Large intestine (tissue), 3 donors: ENCODE measurements at regions not wholly inside any gene's neighbourhood (a gene's known extent, or its start where the extent isn't known, plus 50 kb on each side); places are given as distances from the start of the nearest gene placed in this dataset.
"Not testable (repeated sequence)": the region's sequence is repeated elsewhere in the genome, so short reads cannot be mapped to it uniquely, and the experiment has no call there.

ENCODE experiments used
- DNase-seq, 2 donors: peaks; one replicate each; pipeline versions ENCODE4 v3.0.0 to v3.0.0-alpha.2; 2013
- H3K27ac ChIP-seq: one replicate; pipeline ENCODE4 v1.5.1; 2013; ENCODE audit warnings: low read length
- H3K27me3 ChIP-seq: 2 replicates; pipeline ENCODE4 v1.6.1; 2013; ENCODE audit warnings: low read length; ENCODE audit not compliant: control insufficient read depth, insufficient read depth
- H3K36me3 ChIP-seq: 2 replicates; pipeline ENCODE4 v1.6.1; 2013; ENCODE audit warnings: low read length; ENCODE audit not compliant: control insufficient read depth, insufficient read depth
- H3K4me1 ChIP-seq: one replicate; pipeline ENCODE4 v1.6.1; 2013; ENCODE audit warnings: low read length; ENCODE audit not compliant: control insufficient read depth, insufficient read depth
- H3K4me3 ChIP-seq: one replicate; pipeline ENCODE4 v1.5.1; 2013; ENCODE audit warnings: low read length
- H3K9me3 ChIP-seq: one replicate; pipeline ENCODE4 v1.6.1; 2013; ENCODE audit warnings: mild to moderate bottlenecking, low read depth, low read length, moderate library complexity; ENCODE audit not compliant: control insufficient read depth
- WGBS: methylation state at CpG from one replicate; pipeline ENCODE4 v1.1.5; 2013; ENCODE audit warnings: low lambda C conversion rate; ENCODE audit not compliant: insufficient coverage; 5-methylcytosine and 5-hydroxymethylcytosine counted together

DNA sequence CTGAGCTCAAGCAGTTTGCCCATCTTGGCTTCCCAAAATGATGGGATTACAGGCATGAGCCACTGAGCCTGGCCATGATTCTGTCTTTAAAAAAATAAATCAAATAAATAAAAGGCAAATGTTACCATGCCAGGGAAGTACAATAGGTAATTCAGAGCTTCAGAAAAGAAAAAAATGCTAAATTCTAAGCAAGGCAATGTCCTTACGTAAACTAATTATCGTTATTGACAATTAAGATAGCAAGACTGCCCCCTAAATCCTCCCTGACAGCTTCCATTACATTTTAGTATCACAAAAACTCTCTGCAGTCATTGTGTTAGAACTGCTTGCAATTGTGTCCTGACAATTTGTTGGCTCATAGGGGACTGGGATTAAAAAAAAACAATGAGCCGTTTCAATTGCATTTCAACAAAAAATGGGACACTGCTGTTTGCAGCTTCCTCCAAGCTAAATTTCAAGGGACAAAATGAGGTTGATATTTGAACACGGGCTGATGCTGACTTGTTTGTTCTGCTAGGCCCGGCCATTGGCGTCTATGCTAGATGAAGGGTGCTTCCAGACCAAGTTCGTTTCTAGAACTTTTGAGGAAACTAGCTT lies 88.9 kb downstream of the MOGAT1 start:
- WGBS: 60% methylated on average over 3 of the region's 7 CpGs
- no peak for DNase-seq

DNA sequence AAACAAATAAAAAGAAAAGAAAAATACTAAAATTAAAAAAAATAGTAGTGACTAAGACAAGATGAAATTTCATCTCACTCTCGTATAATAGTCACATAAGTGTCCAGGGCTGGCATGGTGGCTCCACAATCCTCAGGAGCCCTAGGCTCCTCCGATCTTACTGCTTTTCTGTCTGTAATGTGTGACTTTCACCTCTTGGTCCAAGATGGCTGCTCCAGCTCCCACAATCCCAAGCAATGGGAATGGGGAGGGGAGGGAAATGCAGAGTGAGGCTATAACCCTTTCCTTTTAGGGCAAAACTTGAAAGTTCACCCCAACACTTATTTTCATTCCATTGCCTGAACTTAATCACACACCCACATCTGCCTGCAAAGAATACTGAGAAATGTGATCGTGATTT lies 90.4 kb downstream of the MOGAT1 start:
- no peak for DNase-seq
- H3K4me3 ChIP-seq: no peak overlapping the region

More for the DNA sequence above, 88.9 kb downstream of the MOGAT1 start:
- Histone ChIP-seq H3K36me3 (no peaks in the 10 kb centered on the region), H3K9me3 (no peaks in the 10 kb centered on the region), H3K4me3 (no peak overlapping the region), H3K27ac (no peak overlapping the region), H3K4me1 (no peaks in the 10 kb centered on the region), H3K27me3 (no peaks in the 10 kb centered on the region)

DNA sequence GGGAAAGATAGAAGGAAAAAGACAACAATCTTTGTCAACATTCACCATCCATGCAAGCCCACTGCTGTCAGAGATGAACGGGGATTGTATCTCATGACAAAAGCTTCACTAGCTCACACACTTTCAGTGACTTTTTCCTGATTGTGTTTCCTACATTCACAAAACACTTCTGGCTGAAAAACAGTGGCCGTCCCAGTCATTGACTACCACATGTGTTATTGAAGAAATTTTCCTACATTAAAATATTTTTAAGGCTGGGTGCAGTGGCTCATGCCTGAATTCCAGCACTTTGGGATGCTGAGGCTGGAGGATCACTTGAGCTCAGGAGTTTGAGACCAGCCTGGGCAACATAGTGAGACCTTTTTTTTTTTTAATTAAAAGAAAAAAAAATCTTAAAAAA lies 90.9 kb downstream of the MOGAT1 start:
- H3K27me3 ChIP-seq: no peaks in the 10 kb centered on the region
- no CpG with 5 or more reads among the region's 2 CpGs for WGBS
- no peak for DNase-seq
- no peaks in the 10 kb centered on the region for H3K36me3 ChIP-seq
- no peak overlapping the region for H3K4me3 ChIP-seq
- H3K27ac ChIP-seq: no peak overlapping the region
- H3K4me1 ChIP-seq: no peaks in the 10 kb centered on the region
- no peaks in the 10 kb centered on the region for H3K9me3 ChIP-seq

More for the DNA sequence above, 90.4 kb downstream of the MOGAT1 start:
- H3K36me3 ChIP-seq: no peaks in the 10 kb centered on the region
- H3K27ac ChIP-seq: no peak overlapping the region
- no peaks in the 10 kb centered on the region for H3K9me3 ChIP-seq
- 100% methylated on average over 1 of the region's 3 CpGs for WGBS
- H3K4me1 ChIP-seq: no peaks in the 10 kb centered on the region
- H3K27me3 ChIP-seq: no peaks in the 10 kb centered on the region

DNA sequence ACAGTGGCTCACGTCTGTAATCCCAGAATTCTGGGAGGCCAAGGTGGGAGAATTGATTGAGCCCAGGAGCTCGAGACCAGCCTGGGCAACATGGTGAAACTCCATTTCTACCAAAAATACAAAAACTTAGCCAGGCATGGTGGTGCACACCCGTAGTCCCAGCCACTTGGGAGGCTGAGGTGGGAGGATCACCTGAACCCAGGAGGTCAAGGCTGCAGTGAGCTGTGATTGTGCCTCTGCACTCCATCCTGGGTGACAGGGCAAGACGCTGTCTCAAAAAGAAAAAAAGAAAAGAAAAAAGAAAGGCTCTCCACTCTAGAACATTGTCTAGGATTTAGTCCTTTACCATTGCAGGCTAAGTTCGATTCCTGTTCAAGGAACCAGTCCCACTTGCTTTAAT lies 94.4 kb downstream of the MOGAT1 start:
- H3K27me3 ChIP-seq, H3K9me3 ChIP-seq, DNase-seq, H3K4me1 ChIP-seq, H3K27ac ChIP-seq, H3K36me3 ChIP-seq, H3K4me3 ChIP-seq: not testable (repeated sequence)
- 100% methylated on average over 1 of the region's 5 CpGs for WGBS

DNA sequence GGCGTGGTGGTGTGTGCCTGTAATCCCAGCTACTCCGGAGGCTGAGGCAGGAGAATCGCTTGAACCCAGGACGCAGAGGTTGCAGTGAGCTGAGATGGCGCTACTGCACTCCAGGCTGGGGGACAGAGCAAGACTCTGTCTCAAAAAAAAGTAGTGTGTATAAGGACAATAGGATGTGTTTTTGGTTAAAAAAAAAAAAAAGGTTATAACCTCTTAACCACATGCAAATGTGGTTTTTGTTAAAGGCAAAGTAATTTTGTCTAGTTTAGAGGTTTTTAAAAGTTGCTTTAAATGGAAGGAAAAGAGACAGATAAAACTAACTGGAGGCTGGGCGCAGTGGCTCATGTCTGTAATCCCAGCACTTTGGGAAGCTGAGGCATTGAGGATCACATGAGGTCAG lies 92.8 kb upstream of the ACSL3 start:
- H3K27me3 ChIP-seq, H3K4me3 ChIP-seq, DNase-seq, H3K9me3 ChIP-seq, H3K4me1 ChIP-seq, H3K36me3 ChIP-seq, H3K27ac ChIP-seq: not testable (repeated sequence)
- 100% methylated on average over 1 of the region's 6 CpGs for WGBS

DNA sequence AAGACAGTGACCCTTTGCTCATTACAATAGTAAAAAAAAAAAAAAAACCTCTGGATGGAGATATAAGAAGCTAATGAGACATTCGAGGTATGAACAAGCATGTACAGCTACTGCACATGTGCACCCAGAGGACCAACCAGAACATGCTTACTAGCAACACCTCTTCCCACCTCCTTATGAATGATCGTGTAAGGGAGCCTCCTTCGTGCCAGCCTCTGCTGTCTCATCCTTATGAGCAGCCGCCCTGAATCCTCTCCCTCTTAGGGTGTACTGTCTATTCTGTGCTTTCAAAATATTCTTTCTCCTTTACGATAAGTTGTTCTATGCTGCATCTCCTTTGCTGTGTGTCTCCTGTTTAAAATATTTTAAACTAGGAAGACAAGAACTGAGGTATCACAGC lies 91.4 kb upstream of the ACSL3 start:
- WGBS: 100% methylated on average over 1 of the region's 5 CpGs
- Histone ChIP-seq H3K4me1 (no peaks in the 10 kb centered on the region), H3K27me3 (no peaks in the 10 kb centered on the region), H3K9me3 (no peaks in the 10 kb centered on the region), H3K36me3 (no peaks in the 10 kb centered on the region), H3K4me3 (no peak overlapping the region), H3K27ac (no peak overlapping the region)
- DNase-seq: no peak

DNA sequence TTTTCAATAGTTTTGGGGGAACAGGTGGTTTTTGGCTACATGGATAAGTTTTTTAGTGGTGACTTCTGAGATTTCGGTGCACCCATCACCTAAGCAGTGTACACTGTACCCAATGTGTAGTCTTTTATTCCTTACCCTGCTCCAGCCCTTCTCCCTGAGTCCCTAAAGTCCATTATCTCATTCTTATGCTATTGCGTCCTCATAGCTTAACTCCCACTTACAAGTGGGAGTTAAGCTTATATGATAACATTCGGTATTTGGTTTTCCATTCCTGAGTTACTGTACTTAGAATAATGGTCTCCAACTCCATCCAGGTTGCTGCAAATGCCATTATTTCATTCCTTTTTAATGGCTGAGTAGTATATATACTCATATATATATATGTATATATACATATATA lies 90.9 kb upstream of the ACSL3 start:
- Histone ChIP-seq H3K36me3 (no peaks in the 10 kb centered on the region), H3K4me1 (no peaks in the 10 kb centered on the region), H3K4me3 (no peak overlapping the region), H3K27ac (no peak overlapping the region), H3K9me3 (no peaks in the 10 kb centered on the region), H3K27me3 (no peaks in the 10 kb centered on the region)
- no CpG with 5 or more reads among the region's 3 CpGs for WGBS
- no peak for DNase-seq

DNA sequence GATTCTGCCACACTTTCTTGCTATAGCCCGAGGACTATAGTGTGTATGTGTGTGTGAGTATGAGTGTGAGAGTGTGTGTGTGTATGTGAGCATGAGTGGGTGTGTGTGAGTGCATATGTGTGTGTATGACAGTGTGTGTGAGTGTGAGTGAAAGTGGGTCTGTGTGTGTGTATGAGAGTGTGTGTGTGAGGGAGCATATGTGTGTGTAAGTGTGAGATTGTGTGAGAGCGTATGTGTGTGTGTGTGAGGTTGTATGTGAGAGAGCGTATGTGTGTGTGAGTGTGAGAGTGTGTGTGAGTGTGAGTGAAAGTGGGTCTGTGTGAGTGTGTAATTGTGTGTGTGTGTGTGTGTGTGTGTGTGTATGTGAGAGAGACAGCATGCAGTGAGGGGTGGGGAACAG lies 89.0 kb upstream of the ACSL3 start:
- DNase-seq: no peak
- Histone ChIP-seq H3K4me3 (no peak overlapping the region), H3K27me3 (no peaks in the 10 kb centered on the region), H3K9me3 (no peaks in the 10 kb centered on the region), H3K27ac (no peak overlapping the region), H3K36me3 (no peaks in the 10 kb centered on the region), H3K4me1 (no peaks in the 10 kb centered on the region)
- WGBS: no CpG with 5 or more reads among the region's 3 CpGs

DNA sequence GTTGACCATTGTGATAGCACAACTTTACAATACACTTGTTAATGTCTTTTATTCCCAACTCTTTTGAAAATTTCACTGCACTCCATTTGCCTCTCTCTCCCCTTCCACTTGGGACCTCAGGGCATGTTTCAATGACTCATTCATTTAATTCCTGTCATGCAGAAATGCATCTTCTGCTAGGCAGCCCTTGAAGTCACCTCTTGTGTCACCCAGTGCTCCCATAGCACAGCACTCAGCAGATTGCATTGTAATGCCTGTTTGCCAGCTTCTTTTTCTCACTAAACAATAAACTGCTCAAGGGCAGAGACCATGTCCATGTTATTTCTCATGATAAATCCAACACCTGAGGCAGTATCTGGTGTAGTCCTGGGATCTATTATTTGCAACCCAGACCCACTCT lies 85.9 kb upstream of the ACSL3 start:
- H3K27ac ChIP-seq: no peak overlapping the region
- H3K27me3 ChIP-seq: no peaks in the 10 kb centered on the region
- no peak for DNase-seq
- no peaks in the 10 kb centered on the region for H3K4me1 ChIP-seq
- no peaks in the 10 kb centered on the region for H3K9me3 ChIP-seq
- H3K36me3 ChIP-seq: no peaks in the 10 kb centered on the region
- H3K4me3 ChIP-seq: no peak overlapping the region

DNA sequence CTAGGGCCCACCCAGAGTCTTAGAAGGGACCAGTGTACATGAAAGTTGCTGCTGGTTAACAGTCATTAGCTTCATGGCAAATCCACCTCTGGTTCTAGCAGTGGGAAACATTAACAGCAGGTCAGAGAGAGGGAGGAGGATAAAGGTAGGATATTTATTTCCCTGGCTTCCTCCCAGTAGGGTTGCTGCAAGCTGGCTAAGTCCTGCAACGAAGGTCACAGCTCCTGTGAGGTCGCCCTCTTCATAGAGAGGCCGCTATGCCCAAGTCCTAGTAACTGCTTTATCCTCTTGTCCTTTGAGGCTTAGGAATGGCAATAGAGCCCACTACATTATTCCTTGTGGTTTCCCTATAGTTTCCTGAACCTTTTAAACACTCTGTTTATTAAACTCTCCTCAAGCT lies 84.0 kb upstream of the ACSL3 start:
- no peak for DNase-seq
- no CpG with 5 or more reads among the region's 3 CpGs for WGBS
- Histone ChIP-seq H3K36me3 (no peaks in the 10 kb centered on the region), H3K27ac (no peak overlapping the region), H3K4me1 (no peaks in the 10 kb centered on the region), H3K9me3 (no peaks in the 10 kb centered on the region), H3K27me3 (no peaks in the 10 kb centered on the region), H3K4me3 (no peak overlapping the region)

DNA sequence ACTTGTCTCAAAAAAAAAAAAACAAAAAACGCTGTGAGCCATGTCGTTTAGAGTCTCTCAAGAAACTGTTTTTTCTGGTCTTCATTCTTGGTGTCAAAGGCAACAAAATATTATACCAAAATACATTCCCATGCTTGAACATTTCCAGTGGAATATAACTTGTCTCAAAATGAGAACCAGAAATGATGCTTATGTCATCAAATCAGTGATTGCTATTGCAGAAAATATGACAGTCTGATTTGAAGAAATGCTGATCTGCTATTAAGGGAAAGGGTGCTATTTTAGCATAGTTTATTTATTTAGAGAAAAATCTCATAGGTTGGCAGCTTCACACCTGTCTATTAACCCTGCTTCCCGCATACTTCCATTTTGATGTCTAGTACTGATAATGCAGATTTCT lies 82.4 kb upstream of the ACSL3 start:
- no peaks in the 10 kb centered on the region for H3K9me3 ChIP-seq
- no peaks in the 10 kb centered on the region for H3K36me3 ChIP-seq
- H3K27me3 ChIP-seq: no peaks in the 10 kb centered on the region
- H3K27ac ChIP-seq: no peak overlapping the region
- no peaks in the 10 kb centered on the region for H3K4me1 ChIP-seq
- whole genome bisulfite sequencing: 100% methylated on average over 1 of the region's 3 CpGs
- no peak overlapping the region for H3K4me3 ChIP-seq
- DNase-seq: no peak
